IMR-90 (cell line): ENCODE measurements at regions not wholly inside any gene's neighbourhood (a gene's known extent, or its start where the extent isn't known, plus 50 kb on each side); places are given as distances from the start of the nearest gene placed in this dataset.

ENCODE experiments used
- ATAC-seq: fragments of 200-7000 bp; cut with Tn5 transposase; 2 replicates; pipeline ENCODE4 v1.9.1; 2020; ENCODE audit warnings: low read depth, mild to moderate bottlenecking, moderate library complexity
- BruUV-seq: library from RNA; stranded (reverse); fragments of 400-500 nt; replicated peaks from 2 replicates; lab custom pipeline; 2021; lab: Mats Ljungman, UMichigan
- CTCF ChIA-PET: fragments of 300-600 bp; formaldehyde crosslinking; extraction: SDS; loops from one replicate; lab custom pipeline; 2021; ENCODE audit warnings: antibody characterized with exemption; lab: Yijun Ruan, JAX
- POLR2A ChIA-PET: fragments of 300-600 bp; sonication (Branson Sonifier 250); formaldehyde crosslinking; loops from one replicate; lab custom pipeline; 2022; ENCODE audit warnings: antibody characterized with exemption; ENCODE audit not compliant: unreplicated experiment; lab: Charles Lee
- DNase-seq: peaks from one replicate; pipeline ENCODE4 v3.0.0; 2013
- H2AFZ ChIP-seq: replicated peaks from 2 replicates; pipeline ENCODE3; 2013; ENCODE audit warnings: low read length, mild to moderate bottlenecking; ENCODE audit not compliant: poor library complexity
- H2AK5ac ChIP-seq: 2 replicates; pipeline ENCODE4 v1.6.1; 2013; ENCODE audit warnings: low read depth, low read length, inconsistent platforms
- H2AK9ac ChIP-seq: replicated peaks from 2 replicates; pipeline ENCODE3; 2013; ENCODE audit warnings: mild to moderate bottlenecking, low read depth, low read length, moderate library complexity; ENCODE audit not compliant: poor library complexity
- H2BK120ac ChIP-seq: 2 replicates; pipeline ENCODE4 v1.6.1; 2013; ENCODE audit warnings: low read depth, low read length, inconsistent platforms
- H2BK15ac ChIP-seq: 3 replicates; pipeline ENCODE4 v1.6.1; 2013; ENCODE audit warnings: low read depth, low read length, inconsistent platforms
- H2BK20ac ChIP-seq: 2 replicates; pipeline ENCODE4 v1.6.1; 2013; ENCODE audit warnings: low read depth, mild to moderate bottlenecking, inconsistent platforms, low read length, moderate library complexity
- H2BK5ac ChIP-seq: 2 replicates; pipeline ENCODE4 v1.6.1; 2013; ENCODE audit warnings: mild to moderate bottlenecking, low read depth, low read length, inconsistent platforms; ENCODE audit not compliant: poor library complexity, severe bottlenecking
- H3K14ac ChIP-seq: replicated peaks from 2 replicates; pipeline ENCODE4 v1.6.1; 2013; ENCODE audit warnings: low read depth, low read length, inconsistent platforms
- H3K18ac ChIP-seq: 2 replicates; pipeline ENCODE4 v1.6.1; 2013; ENCODE audit warnings: low read depth, low read length, control low read depth
- H3K23ac ChIP-seq: 2 replicates; pipeline ENCODE4 v1.6.1; 2013; ENCODE audit warnings: low read depth, low read length, inconsistent platforms
- H3K27ac ChIP-seq: 2 replicates; pipeline ENCODE4 v1.5.1; 2013; ENCODE audit warnings: mild to moderate bottlenecking, control low read depth, low read length; ENCODE audit not compliant: insufficient read depth
- H3K27me3 ChIP-seq: 2 replicates; pipeline ENCODE4 v1.6.1; 2013; ENCODE audit warnings: low read length; ENCODE audit not compliant: control insufficient read depth, insufficient read depth
- H3K36me3 ChIP-seq: 2 replicates; pipeline ENCODE4 v1.6.1; 2013; ENCODE audit warnings: low read length, mixed read lengths; ENCODE audit not compliant: control insufficient read depth, insufficient read depth
- H3K4ac ChIP-seq: 2 replicates; pipeline ENCODE4 v1.6.1; 2013; ENCODE audit warnings: low read depth, low read length, inconsistent platforms
- H3K4me1 ChIP-seq: 2 replicates; pipeline ENCODE4 v1.6.1; 2013; ENCODE audit warnings: low read length, mixed read lengths; ENCODE audit not compliant: control insufficient read depth, insufficient read depth
- H3K4me2 ChIP-seq: 2 replicates; pipeline ENCODE4 v1.6.1; 2013; ENCODE audit warnings: low read depth, mild to moderate bottlenecking, control low read depth, low read length, moderate library complexity
- H3K4me3 ChIP-seq: 2 replicates; pipeline ENCODE4 v1.5.1; 2013; ENCODE audit warnings: low read depth, mild to moderate bottlenecking, control low read depth, low read length, moderate library complexity; ENCODE audit not compliant: insufficient read depth
- H3K56ac ChIP-seq: 2 replicates; pipeline ENCODE4 v1.6.1; 2013; ENCODE audit warnings: low read length, inconsistent platforms; ENCODE audit not compliant: insufficient read depth; ENCODE audit errors: extremely low read depth
- H3K79me1 ChIP-seq, 2 experiments: 2 replicates each; pipeline ENCODE4 v1.6.1; 2013; ENCODE audit warnings: low read length in 2 of 2, inconsistent platforms in 1 of 2, low read depth in 1 of 2
- H3K9ac ChIP-seq: 2 replicates; pipeline ENCODE4 v1.6.1; 2013; ENCODE audit warnings: low read depth, low read length, control low read depth
- H3K9me1 ChIP-seq: 2 replicates; pipeline ENCODE4 v1.6.1; 2013; ENCODE audit warnings: low read length, inconsistent platforms; ENCODE audit not compliant: insufficient read depth
- H3K9me3 ChIP-seq: 2 replicates; pipeline ENCODE4 v1.6.1; 2013; ENCODE audit warnings: low read length; ENCODE audit not compliant: control insufficient read depth, insufficient read depth
- H4K20me1 ChIP-seq: 2 replicates; pipeline ENCODE4 v1.6.1; 2013; ENCODE audit warnings: low read length, inconsistent platforms; ENCODE audit not compliant: insufficient read depth
- H4K5ac ChIP-seq: 2 replicates; pipeline ENCODE4 v1.6.1; 2013; ENCODE audit warnings: mild to moderate bottlenecking, low read depth, low read length, control low read depth
- H4K8ac ChIP-seq, 2 experiments: 2 replicates each; pipeline ENCODE4 v1.6.1; 2013; ENCODE audit warnings: low read depth in 2 of 2, low read length in 2 of 2, control low read depth in 1 of 2, inconsistent platforms in 1 of 2
- H4K91ac ChIP-seq: 2 replicates; pipeline ENCODE4 v1.6.1; 2013; ENCODE audit warnings: low read depth, low read length, inconsistent platforms; ENCODE audit not compliant: insufficient read depth
- BHLHE40 ChIP-seq: fragments of 150-350 bp; IDR thresholded peaks from 2 replicates; pipeline ENCODE4 v1.6.1; 2016; ENCODE audit warnings: mild to moderate bottlenecking, low read depth, low read length
- CEBPB ChIP-seq: IDR thresholded peaks from 2 replicates; pipeline ENCODE4 v1.6.1; 2012; ENCODE audit warnings: low read depth, low read length, improper control_type of control experiment
- MAFK ChIP-seq: IDR thresholded peaks from 2 replicates; pipeline ENCODE4 v1.6.1; 2012; ENCODE audit warnings: low read depth, low read length, improper control_type of control experiment
- MAZ ChIP-seq: IDR thresholded peaks from 2 replicates; pipeline ENCODE4 v1.6.1; 2012; ENCODE audit warnings: low read depth, mild to moderate bottlenecking, low read length, improper control_type of control experiment, moderate library complexity, borderline replicate concordance
- POLR2A ChIP-seq: IDR thresholded peaks from 2 replicates; pipeline ENCODE4 v1.6.1; 2012; ENCODE audit warnings: mild to moderate bottlenecking, low read depth, low read length
- RAD21 ChIP-seq: IDR thresholded peaks from 2 replicates; pipeline ENCODE4 v1.6.1; 2012; ENCODE audit warnings: low read length, improper control_type of control experiment
- RCOR1 ChIP-seq: IDR thresholded peaks from 2 replicates; pipeline ENCODE4 v1.6.1; 2012; ENCODE audit warnings: mild to moderate bottlenecking, low read length, improper control_type of control experiment; ENCODE audit not compliant: insufficient replicate concordance
- RFX5 ChIP-seq: IDR thresholded peaks from 2 replicates; pipeline ENCODE4 v1.8.0; 2012; ENCODE audit warnings: low read depth, mild to moderate bottlenecking, low read length, moderate library complexity
- WGBS, 2 experiments: methylation state at CpG; one replicate each; pipeline versions ENCODE4 v1.1.5 to v1.1.7; 2013; ENCODE audit warnings: missing lambda C conversion rate in 2 of 2; ENCODE audit not compliant: insufficient read length in 1 of 2; ENCODE audit errors: extremely low coverage in 2 of 2; 5-methylcytosine and 5-hydroxymethylcytosine counted together
- dilution Hi-C: fragments of 300-500 bp; cut with HindIII; formaldehyde crosslinking; loops from one replicate; pipeline ENCODE4 v1.14.3; 2018; ENCODE audit warnings: low sequenced_read_pairs; ENCODE audit not compliant: unreplicated experiment
- in situ Hi-C: fragments of 300-500 bp; cut with MboI; formaldehyde crosslinking; loops from 3 replicates; pipeline ENCODE4 v1.14.3; 2019; ENCODE audit warnings: low sequenced_read_pairs, inconsistent platforms, mixed read lengths
- intact Hi-C: fragments of 100-400 bp; cut with micrococcal nuclease; formaldehyde crosslinking; loops from 2 replicates; pipeline ENCODE4 v1.10.0; 2022
- TF ChIP-seq, protein P1 (sequence below): conservative IDR thresholded peaks from 2 replicates; pipeline ENCODE4 v1.5.1; 2012; ENCODE audit warnings: mild to moderate bottlenecking, low read depth, low read length, improper control_type of control experiment
- TF ChIP-seq, protein P2 (sequence below): fragments of 150-350 bp; IDR thresholded peaks from 2 replicates; pipeline ENCODE4 v1.6.1; 2017; ENCODE audit warnings: mild to moderate bottlenecking, antibody characterized with exemption, low read length, low read depth

DNA sequence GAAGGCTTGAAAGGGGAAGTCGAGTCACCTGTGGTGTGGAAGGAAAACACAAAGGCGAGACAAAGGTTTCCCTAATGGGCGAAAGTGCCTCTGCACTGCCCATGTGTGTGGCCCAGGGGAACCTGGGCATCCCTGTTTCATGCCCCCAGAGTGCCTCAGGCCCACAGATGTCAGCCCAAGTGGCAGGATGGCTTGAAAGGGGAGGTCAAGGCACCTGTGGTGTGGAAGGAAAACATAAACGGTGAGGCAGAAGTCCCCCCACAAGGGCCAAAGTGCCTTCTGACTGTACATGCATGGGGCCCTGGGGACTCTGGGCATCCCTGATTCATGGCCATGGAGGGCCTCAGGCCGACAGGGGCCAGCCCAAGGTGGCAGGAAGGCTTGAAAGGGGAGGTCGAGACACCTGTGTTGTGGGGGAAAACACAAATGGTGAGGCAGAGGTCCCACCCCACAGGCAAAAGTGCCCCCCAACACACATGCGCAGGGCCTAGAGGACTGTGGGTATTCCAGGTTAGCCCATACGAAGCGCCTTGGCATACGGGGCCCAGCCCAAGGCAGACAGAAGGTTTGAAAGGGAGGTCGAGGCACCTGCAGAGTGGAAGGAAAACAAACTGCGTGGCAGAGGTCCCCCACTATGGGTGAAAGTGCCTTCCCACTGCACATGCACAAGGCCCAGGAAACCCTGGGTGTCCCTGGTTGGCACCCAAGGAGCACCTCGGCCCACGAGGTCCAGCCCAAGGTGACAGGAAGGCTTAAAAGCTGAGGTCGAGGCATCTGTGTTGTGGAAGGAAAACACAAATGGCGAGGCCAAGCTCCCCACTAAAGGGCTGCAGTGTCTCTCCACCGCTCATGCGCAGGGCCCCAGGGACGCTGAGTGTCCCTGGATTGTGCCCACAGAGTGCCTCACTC, 382.3 kb downstream of the ALG10 start:
- Histone ChIP-seq H3K79me1 (no peaks in the 10 kb centered on the region), H3K4me1 (no peaks in the 10 kb centered on the region), H3K9me1 (no peaks in the 10 kb centered on the region), H3K36me3 (no peaks in the 10 kb centered on the region), H3K14ac (no peak overlapping the region), H2AK5ac (no peak overlapping the region), H3K27me3 (no peaks in the 10 kb centered on the region), H3K4me3 (no peak overlapping the region), H2AFZ (no peak overlapping the region), H3K18ac (no peak overlapping the region), H2BK120ac (no peak overlapping the region), H4K91ac (no peak overlapping the region), H3K9ac (no peak overlapping the region), H4K5ac (no peak overlapping the region), H2AK9ac (no peak overlapping the region), H3K23ac (no peak overlapping the region), H2BK15ac (no peak overlapping the region), H4K8ac (no peak overlapping the region), H2BK5ac (no peak overlapping the region), H4K20me1 (no peaks in the 10 kb centered on the region), H2BK20ac (no peak overlapping the region), H3K9me3 (peaks cover 62% of the 10 kb centered on the region), H3K56ac (no peak overlapping the region), H3K27ac (no peak overlapping the region), H3K4ac (no peak overlapping the region), H3K4me2 (no peak overlapping the region)
- POLR2A ChIA-PET = no interaction called here
- BruUV-seq = no TSS peak
- dilution Hi-C loops = no loop called here
- ATAC-seq = no peak
- in situ Hi-C loops = no loop called here
- WGBS, 2 experiments = 73% methylated on average over 10 of the region's 19 CpGs; no CpG with 5 or more reads in 1 of the 2 experiments
- intact Hi-C loops = no loop called here
- CTCF ChIA-PET = no interaction called here
- TF ChIP-seq, protein P1, sequence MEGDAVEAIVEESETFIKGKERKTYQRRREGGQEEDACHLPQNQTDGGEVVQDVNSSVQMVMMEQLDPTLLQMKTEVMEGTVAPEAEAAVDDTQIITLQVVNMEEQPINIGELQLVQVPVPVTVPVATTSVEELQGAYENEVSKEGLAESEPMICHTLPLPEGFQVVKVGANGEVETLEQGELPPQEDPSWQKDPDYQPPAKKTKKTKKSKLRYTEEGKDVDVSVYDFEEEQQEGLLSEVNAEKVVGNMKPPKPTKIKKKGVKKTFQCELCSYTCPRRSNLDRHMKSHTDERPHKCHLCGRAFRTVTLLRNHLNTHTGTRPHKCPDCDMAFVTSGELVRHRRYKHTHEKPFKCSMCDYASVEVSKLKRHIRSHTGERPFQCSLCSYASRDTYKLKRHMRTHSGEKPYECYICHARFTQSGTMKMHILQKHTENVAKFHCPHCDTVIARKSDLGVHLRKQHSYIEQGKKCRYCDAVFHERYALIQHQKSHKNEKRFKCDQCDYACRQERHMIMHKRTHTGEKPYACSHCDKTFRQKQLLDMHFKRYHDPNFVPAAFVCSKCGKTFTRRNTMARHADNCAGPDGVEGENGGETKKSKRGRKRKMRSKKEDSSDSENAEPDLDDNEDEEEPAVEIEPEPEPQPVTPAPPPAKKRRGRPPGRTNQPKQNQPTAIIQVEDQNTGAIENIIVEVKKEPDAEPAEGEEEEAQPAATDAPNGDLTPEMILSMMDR = no peak
- TF ChIP-seq MAZ (no peak), POLR2A (no peak), RFX5 (no peak), BHLHE40 (no peak), RCOR1 (no peak), MAFK (no peak), CEBPB (no peak), RAD21 (no peak)
- TF ChIP-seq, protein P2, sequence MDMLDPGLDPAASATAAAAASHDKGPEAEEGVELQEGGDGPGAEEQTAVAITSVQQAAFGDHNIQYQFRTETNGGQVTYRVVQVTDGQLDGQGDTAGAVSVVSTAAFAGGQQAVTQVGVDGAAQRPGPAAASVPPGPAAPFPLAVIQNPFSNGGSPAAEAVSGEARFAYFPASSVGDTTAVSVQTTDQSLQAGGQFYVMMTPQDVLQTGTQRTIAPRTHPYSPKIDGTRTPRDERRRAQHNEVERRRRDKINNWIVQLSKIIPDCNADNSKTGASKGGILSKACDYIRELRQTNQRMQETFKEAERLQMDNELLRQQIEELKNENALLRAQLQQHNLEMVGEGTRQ = no peak
- DNase-seq = no peak
